SK-N-SH (cell line): ENCODE measurements at regions not wholly inside any gene's neighbourhood (a gene's known extent, or its start where the extent isn't known, plus 50 kb on each side); places are given as distances from the start of the nearest gene placed in this dataset.

Experiments used
- CTCF ChIA-PET: fragments of 300-600, 350-600 bp; formaldehyde crosslinking; extraction: SDS; loops from one replicate; lab custom pipeline; 2021; lab: Yijun Ruan, JAX
- POLR2A ChIA-PET: fragments of 350-600 bp; sonication (Branson Sonifier 250); formaldehyde crosslinking; extraction: SDS; loops from one replicate; lab custom pipeline; 2020; ENCODE audit warnings: antibody characterized with exemption, inconsistent platforms; lab: Yijun Ruan, JAX
- DNase-seq: peaks from one replicate; pipeline ENCODE4 v3.0.0; 2012
- H2AFZ ChIP-seq: fragments of 200-600 bp; sonication (generic); 2 replicates; pipeline ENCODE4 v1.8.1; 2016; ENCODE audit warnings: antibody characterized with exemption, mild to moderate bottlenecking, low read depth
- H3F3A ChIP-seq: fragments of 200-600 bp; sonication (generic); replicated peaks from 2 replicates; pipeline ENCODE3; 2016; ENCODE audit warnings: antibody characterized with exemption, mild to moderate bottlenecking; ENCODE audit not compliant: insufficient read depth
- H3K27ac ChIP-seq, 2 experiments: fragments of 200-500 bp in 1 of 2; fragments of 200-600 bp in 1 of 2; sonication (Bioruptor generic) in 1 of 2; sonication (generic), shearing (Covaris generic) in 1 of 2; 2 replicates each; pipeline versions ENCODE4 v1.5.1 to v1.6.1; 2014 to 2016; ENCODE audit warnings: low read depth in 2 of 2, inconsistent platforms in 1 of 2, low read length in 1 of 2, mild to moderate bottlenecking in 1 of 2, mixed read lengths in 1 of 2
- H3K27me3 ChIP-seq: fragments of 200-600 bp; sonication (generic), shearing (Covaris generic); 2 replicates; pipeline ENCODE4 v1.6.1; 2016; ENCODE audit warnings: mixed run types; ENCODE audit not compliant: insufficient read depth
- H3K36me3 ChIP-seq, 2 experiments: fragments of 200-500 bp in 1 of 2; fragments of 200-600 bp in 1 of 2; sonication (Bioruptor generic) in 1 of 2; sonication (generic) in 1 of 2; replicated peaks in 1 of 2; 2 replicates each; pipeline versions ENCODE3 to v1.5.1; 2014 to 2016; ENCODE audit warnings: low read length in 1 of 2, mild to moderate bottlenecking in 1 of 2; ENCODE audit not compliant: insufficient read depth in 2 of 2, control insufficient read depth in 1 of 2
- H3K4me1 ChIP-seq, 2 experiments: fragments of 200-500 bp in 1 of 2; fragments of 200-600 bp in 1 of 2; sonication (Bioruptor generic) in 1 of 2; sonication (generic), shearing (Covaris generic) in 1 of 2; 2 replicates each; pipeline versions ENCODE4 v1.5.1 to v1.6.1; 2014 to 2016; ENCODE audit warnings: low read depth in 1 of 2, low read length in 1 of 2, mixed run types in 1 of 2; ENCODE audit not compliant: insufficient read depth in 2 of 2, control insufficient read depth in 1 of 2
- H3K4me2 ChIP-seq: fragments of 200-600 bp; sonication (generic), shearing (Covaris generic); 2 replicates; pipeline ENCODE4 v1.6.1; 2017; ENCODE audit warnings: mixed run types
- H3K4me3 ChIP-seq, 2 experiments: fragments of 200-500 bp in 1 of 2; fragments of 200-600 bp in 1 of 2; sonication (Bioruptor generic) in 1 of 2; sonication (generic), shearing (Covaris generic) in 1 of 2; 2 replicates each; pipeline versions ENCODE4 v1.5.1 to v1.8.1; 2014 to 2016; ENCODE audit warnings: low read depth in 2 of 2, inconsistent platforms in 1 of 2, low read length in 1 of 2, mild to moderate bottlenecking in 1 of 2, mixed read lengths in 1 of 2, moderate library complexity in 1 of 2
- H3K79me2 ChIP-seq: fragments of 200-600 bp; sonication (generic); 2 replicates; pipeline ENCODE4 v1.8.1; 2017; ENCODE audit warnings: mild to moderate bottlenecking; ENCODE audit not compliant: insufficient read depth
- H3K9ac ChIP-seq: fragments of 200-600 bp; sonication (generic); 2 replicates; pipeline ENCODE4 v1.6.1; 2017; ENCODE audit warnings: mixed run types
- H3K9me2 ChIP-seq: fragments of 200-600 bp; sonication (generic); 2 replicates; pipeline ENCODE4 v1.6.1; 2017; ENCODE audit warnings: mixed run types
- H3K9me3 ChIP-seq: fragments of 200-600 bp; sonication (generic); 2 replicates; pipeline ENCODE4 v1.6.1; 2017; ENCODE audit warnings: mixed run types, mild to moderate bottlenecking, moderate library complexity
- H4K20me1 ChIP-seq: fragments of 200-600 bp; sonication (generic); 2 replicates; pipeline ENCODE4 v1.6.1; 2017; ENCODE audit warnings: mild to moderate bottlenecking, mixed run types; ENCODE audit not compliant: insufficient read depth
- CHD2 ChIP-seq: fragments of 150-350 bp; IDR thresholded peaks from 2 replicates; pipeline ENCODE4 v1.6.1; 2018; ENCODE audit warnings: low read length; ENCODE audit not compliant: partially characterized antibody
- EP300 ChIP-seq, 2 experiments: IDR thresholded peaks; 2 replicates each; pipeline versions ENCODE4 v1.4.0 to v1.6.1; 2012; ENCODE audit warnings: borderline replicate concordance in 1 of 2, low read depth in 1 of 2, low read length in 1 of 2
- FOXJ3 ChIP-seq: sonication (generic); formaldehyde crosslinking; IDR thresholded peaks from 2 replicates; pipeline ENCODE4 v1.5.1; 2020; ENCODE audit warnings: mild to moderate bottlenecking, missing genetic modification reagents
- FOXM1 ChIP-seq: IDR thresholded peaks from 2 replicates; pipeline ENCODE4 v1.4.0; 2012; ENCODE audit warnings: low read depth, mild to moderate bottlenecking
- GATA2 ChIP-seq: sonication (generic); formaldehyde crosslinking; IDR thresholded peaks from 2 replicates; pipeline ENCODE4 v1.5.0; 2020; ENCODE audit warnings: mild to moderate bottlenecking, missing genetic modification reagents
- IRF3 ChIP-seq: fragments of 150-350 bp; IDR thresholded peaks from 2 replicates; pipeline ENCODE4 v1.6.1; 2016; ENCODE audit warnings: mild to moderate bottlenecking, low read depth, low read length
- MAX ChIP-seq: IDR thresholded peaks from 2 replicates; pipeline ENCODE4 v1.4.0; 2012; ENCODE audit warnings: low read depth
- RCOR1 ChIP-seq: fragments of 150-350 bp; IDR thresholded peaks from 2 replicates; pipeline ENCODE4 v1.6.1; 2017; ENCODE audit warnings: antibody characterized with exemption, low read length
- SMC3 ChIP-seq: IDR thresholded peaks from 2 replicates; pipeline ENCODE4 v1.6.1; 2012; ENCODE audit warnings: low read depth, low read length, improper control_type of control experiment
- USF1 ChIP-seq: IDR thresholded peaks from 2 replicates; pipeline ENCODE4 v1.4.0; 2012; ENCODE audit warnings: low read depth, borderline replicate concordance
- YY1 ChIP-seq: IDR thresholded peaks from 2 replicates; pipeline ENCODE4 v1.4.0; 2012; ENCODE audit warnings: low read depth, mild to moderate bottlenecking
- WGBS: methylation state at CpG from one replicate; pipeline ENCODE4 v1.1.6; 2017; ENCODE audit warnings: low lambda C conversion rate; 5-methylcytosine and 5-hydroxymethylcytosine counted together
- TF ChIP-seq, protein P1 (sequence below): IDR thresholded peaks from 2 replicates; pipeline ENCODE4; 2012
- TF ChIP-seq, protein P2 (sequence below): fragments of 150-350 bp; IDR thresholded peaks from 2 replicates; pipeline ENCODE4 v1.6.1; 2017; ENCODE audit warnings: antibody characterized with exemption, low read length, low read depth, borderline replicate concordance
- TF ChIP-seq, protein P3 (sequence below): IDR thresholded peaks from 2 replicates; pipeline ENCODE4 v1.6.1; 2012; ENCODE audit warnings: mild to moderate bottlenecking, low read depth, low read length, moderate library complexity
- TF ChIP-seq, protein P4 (sequence below): fragments of 200-600 bp; sonication (generic); IDR thresholded peaks from 2 replicates; pipeline ENCODE4 v1.6.1; 2017; ENCODE audit warnings: antibody characterized with exemption, mild to moderate bottlenecking, moderate library complexity

DNA sequence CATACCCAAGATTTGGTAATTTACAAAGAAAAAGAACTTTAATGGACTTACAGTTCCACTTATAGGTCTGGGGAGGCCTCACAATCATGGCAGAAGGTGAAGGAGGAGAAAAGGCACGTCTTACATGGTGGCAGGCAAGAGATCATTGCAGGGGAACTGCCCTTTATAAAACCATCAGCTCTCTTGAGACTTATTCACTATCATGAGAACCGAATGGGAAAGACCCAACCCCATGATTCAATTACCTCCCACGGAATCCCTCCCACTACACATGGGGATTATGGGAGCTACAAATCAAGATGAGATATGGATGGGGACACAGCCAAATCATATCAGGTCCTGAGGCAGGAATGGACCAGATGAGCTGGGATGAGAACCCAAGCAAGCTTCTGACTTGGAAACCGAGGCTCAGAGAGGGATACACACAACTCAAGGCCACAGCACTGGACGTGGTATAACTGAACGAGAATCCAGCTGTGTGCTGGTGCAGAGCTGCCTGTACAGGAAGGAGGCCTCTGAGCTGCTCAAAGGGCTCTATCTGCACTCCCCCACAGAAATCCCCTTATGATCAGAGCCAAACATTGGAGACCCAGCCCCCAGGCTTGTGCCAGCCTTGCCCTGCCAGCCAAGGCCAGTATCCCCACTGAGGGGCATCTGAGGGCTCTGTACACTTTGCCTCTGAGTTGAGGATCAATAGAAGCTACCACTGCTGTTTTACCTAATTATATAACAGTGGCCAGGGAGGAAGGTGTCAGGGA is 137.8 kb downstream of the CEBPB start:
- H3K4me2 ChIP-seq = no peak overlapping the region
- TF ChIP-seq, protein P1, sequence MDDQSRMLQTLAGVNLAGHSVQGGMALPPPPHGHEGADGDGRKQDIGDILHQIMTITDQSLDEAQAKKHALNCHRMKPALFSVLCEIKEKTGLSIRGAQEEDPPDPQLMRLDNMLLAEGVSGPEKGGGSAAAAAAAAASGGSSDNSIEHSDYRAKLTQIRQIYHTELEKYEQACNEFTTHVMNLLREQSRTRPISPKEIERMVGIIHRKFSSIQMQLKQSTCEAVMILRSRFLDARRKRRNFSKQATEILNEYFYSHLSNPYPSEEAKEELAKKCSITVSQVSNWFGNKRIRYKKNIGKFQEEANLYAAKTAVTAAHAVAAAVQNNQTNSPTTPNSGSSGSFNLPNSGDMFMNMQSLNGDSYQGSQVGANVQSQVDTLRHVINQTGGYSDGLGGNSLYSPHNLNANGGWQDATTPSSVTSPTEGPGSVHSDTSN = no peak
- TF ChIP-seq, protein P2, sequence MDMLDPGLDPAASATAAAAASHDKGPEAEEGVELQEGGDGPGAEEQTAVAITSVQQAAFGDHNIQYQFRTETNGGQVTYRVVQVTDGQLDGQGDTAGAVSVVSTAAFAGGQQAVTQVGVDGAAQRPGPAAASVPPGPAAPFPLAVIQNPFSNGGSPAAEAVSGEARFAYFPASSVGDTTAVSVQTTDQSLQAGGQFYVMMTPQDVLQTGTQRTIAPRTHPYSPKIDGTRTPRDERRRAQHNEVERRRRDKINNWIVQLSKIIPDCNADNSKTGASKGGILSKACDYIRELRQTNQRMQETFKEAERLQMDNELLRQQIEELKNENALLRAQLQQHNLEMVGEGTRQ = no peak
- TF ChIP-seq, protein P3, sequence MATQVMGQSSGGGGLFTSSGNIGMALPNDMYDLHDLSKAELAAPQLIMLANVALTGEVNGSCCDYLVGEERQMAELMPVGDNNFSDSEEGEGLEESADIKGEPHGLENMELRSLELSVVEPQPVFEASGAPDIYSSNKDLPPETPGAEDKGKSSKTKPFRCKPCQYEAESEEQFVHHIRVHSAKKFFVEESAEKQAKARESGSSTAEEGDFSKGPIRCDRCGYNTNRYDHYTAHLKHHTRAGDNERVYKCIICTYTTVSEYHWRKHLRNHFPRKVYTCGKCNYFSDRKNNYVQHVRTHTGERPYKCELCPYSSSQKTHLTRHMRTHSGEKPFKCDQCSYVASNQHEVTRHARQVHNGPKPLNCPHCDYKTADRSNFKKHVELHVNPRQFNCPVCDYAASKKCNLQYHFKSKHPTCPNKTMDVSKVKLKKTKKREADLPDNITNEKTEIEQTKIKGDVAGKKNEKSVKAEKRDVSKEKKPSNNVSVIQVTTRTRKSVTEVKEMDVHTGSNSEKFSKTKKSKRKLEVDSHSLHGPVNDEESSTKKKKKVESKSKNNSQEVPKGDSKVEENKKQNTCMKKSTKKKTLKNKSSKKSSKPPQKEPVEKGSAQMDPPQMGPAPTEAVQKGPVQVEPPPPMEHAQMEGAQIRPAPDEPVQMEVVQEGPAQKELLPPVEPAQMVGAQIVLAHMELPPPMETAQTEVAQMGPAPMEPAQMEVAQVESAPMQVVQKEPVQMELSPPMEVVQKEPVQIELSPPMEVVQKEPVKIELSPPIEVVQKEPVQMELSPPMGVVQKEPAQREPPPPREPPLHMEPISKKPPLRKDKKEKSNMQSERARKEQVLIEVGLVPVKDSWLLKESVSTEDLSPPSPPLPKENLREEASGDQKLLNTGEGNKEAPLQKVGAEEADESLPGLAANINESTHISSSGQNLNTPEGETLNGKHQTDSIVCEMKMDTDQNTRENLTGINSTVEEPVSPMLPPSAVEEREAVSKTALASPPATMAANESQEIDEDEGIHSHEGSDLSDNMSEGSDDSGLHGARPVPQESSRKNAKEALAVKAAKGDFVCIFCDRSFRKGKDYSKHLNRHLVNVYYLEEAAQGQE = no peak
- no peak for TF ChIP-seq EP300 (IDR thresholded peaks at IDR 0.05; ENCODE audit: borderline replicate concordance in 1 of 2, low read depth in 1 of 2, low read length in 1 of 2)
- no peak for TF ChIP-seq YY1
- TF ChIP-seq FOXJ3 (CRISPR knock-in tag) = no peak
- TF ChIP-seq RCOR1 = no peak
- TF ChIP-seq SMC3 = no peak
- TF ChIP-seq GATA2 = no peak
- TF ChIP-seq MAX = no peak
- TF ChIP-seq IRF3 = no peak
- no peak for TF ChIP-seq FOXM1
- TF ChIP-seq CHD2 = no peak
- TF ChIP-seq, protein P4, sequence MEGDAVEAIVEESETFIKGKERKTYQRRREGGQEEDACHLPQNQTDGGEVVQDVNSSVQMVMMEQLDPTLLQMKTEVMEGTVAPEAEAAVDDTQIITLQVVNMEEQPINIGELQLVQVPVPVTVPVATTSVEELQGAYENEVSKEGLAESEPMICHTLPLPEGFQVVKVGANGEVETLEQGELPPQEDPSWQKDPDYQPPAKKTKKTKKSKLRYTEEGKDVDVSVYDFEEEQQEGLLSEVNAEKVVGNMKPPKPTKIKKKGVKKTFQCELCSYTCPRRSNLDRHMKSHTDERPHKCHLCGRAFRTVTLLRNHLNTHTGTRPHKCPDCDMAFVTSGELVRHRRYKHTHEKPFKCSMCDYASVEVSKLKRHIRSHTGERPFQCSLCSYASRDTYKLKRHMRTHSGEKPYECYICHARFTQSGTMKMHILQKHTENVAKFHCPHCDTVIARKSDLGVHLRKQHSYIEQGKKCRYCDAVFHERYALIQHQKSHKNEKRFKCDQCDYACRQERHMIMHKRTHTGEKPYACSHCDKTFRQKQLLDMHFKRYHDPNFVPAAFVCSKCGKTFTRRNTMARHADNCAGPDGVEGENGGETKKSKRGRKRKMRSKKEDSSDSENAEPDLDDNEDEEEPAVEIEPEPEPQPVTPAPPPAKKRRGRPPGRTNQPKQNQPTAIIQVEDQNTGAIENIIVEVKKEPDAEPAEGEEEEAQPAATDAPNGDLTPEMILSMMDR = no peak
- TF ChIP-seq USF1 = no peak
- POLR2A ChIA-PET = no interaction called here
- H3K27me3 ChIP-seq = no peaks in the 10 kb centered on the region
- no peaks in the 10 kb centered on the region for H3K4me1 ChIP-seq
- H2AFZ ChIP-seq = no peak overlapping the region
- H3K36me3 ChIP-seq = no peaks in the 10 kb centered on the region
- H3K9me3 ChIP-seq = no peaks in the 10 kb centered on the region
- no peak overlapping the region for H3K4me3 ChIP-seq
- H3K27ac ChIP-seq = no peak overlapping the region
- H3K9ac ChIP-seq = no peak overlapping the region
- H3K9me2 ChIP-seq = no peaks in the 10 kb centered on the region
- H4K20me1 ChIP-seq = no peaks in the 10 kb centered on the region
- H3F3A ChIP-seq = no peaks in the 10 kb centered on the region
- H3K79me2 ChIP-seq = no peaks in the 10 kb centered on the region
- no peak for DNase-seq
- CTCF ChIA-PET = no interaction called here
- WGBS = 73% methylated on average over 6 of the region's 6 CpGs
